Omental fat pad (tissue), 3 donors: ENCODE measurements at regions not wholly inside any gene's neighbourhood (a gene's known extent, or its start where the extent isn't known, plus 50 kb on each side); places are given as distances from the start of the nearest gene placed in this dataset.

Source experiments
- ATAC-seq: fragments of 150-250 bp; one replicate; pipeline ENCODE4 v1.9.1; 2016; ENCODE audit warnings: mild to moderate bottlenecking, moderate library complexity; ENCODE audit not compliant: low FRiP score
- DNase-seq: peaks from one replicate; pipeline ENCODE4 v3.0.0-alpha.2; 2019; ENCODE audit warnings: low spot score
- TF ChIP-seq, protein P1 (sequence below), 3 donors: fragments of 450-650 bp; IDR thresholded peaks; one replicate each; pipeline ENCODE4 v1.5.1; 2016 to 2017; ENCODE audit warnings: antibody characterized with exemption in 3 of 3, mild to moderate bottlenecking in 3 of 3, moderate library complexity in 2 of 3

DNA sequence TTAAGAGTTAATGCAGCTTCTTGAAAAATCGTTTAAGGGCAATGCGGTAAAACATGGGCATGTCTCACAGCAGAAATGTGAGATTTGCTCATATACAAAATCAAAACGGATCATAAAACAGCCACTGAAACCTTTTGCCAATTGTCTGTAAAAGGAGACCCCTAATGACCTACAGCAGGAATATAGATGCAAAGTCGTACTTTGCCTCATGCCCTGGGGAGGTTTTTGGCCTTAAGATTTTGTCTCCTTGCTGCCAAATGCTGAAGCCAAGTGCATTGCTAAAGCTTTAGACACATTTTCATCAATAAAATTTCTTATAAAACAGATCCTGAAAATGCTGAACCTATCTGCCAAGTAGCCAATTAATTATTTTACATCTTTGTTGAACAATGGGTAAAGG, 226.9 kb downstream of the TGFB2 start:
- TF ChIP-seq, protein P1, sequence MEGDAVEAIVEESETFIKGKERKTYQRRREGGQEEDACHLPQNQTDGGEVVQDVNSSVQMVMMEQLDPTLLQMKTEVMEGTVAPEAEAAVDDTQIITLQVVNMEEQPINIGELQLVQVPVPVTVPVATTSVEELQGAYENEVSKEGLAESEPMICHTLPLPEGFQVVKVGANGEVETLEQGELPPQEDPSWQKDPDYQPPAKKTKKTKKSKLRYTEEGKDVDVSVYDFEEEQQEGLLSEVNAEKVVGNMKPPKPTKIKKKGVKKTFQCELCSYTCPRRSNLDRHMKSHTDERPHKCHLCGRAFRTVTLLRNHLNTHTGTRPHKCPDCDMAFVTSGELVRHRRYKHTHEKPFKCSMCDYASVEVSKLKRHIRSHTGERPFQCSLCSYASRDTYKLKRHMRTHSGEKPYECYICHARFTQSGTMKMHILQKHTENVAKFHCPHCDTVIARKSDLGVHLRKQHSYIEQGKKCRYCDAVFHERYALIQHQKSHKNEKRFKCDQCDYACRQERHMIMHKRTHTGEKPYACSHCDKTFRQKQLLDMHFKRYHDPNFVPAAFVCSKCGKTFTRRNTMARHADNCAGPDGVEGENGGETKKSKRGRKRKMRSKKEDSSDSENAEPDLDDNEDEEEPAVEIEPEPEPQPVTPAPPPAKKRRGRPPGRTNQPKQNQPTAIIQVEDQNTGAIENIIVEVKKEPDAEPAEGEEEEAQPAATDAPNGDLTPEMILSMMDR (IDR thresholded peaks at IDR 0.05) = no peak
- DNase-seq (no peak), ATAC-seq (no peak)

DNA sequence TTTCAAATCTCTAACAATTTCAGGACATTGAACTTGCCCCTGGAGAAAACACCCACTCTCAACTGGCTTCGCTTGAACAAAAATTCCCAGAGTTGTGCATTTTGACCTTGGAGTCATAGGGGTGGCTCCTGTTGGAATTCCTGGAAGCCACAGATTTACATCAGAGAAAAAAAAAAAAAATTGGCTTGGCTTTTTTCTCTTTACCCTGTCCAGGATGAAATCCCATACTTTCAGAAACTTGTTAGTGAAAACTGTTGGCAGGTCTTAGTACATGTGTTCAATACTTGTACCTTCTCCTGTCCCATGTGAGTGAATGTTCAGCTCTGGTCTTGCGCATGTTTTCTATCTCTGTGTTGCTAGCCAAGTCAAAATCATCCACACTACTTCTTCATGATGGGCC, 228.8 kb downstream of the TGFB2 start:
- TF ChIP-seq, protein P1 (IDR thresholded peaks at IDR 0.05) = no peak
- no peak for DNase-seq
- no peak for ATAC-seq

GRCh38 chr1:218575079-218575478, 229.9 kb downstream of the TGFB2 start:
- DNase-seq (no peak), ATAC-seq (no peak)
- TF ChIP-seq, protein P1 (IDR thresholded peaks at IDR 0.05) = no peak

DNA sequence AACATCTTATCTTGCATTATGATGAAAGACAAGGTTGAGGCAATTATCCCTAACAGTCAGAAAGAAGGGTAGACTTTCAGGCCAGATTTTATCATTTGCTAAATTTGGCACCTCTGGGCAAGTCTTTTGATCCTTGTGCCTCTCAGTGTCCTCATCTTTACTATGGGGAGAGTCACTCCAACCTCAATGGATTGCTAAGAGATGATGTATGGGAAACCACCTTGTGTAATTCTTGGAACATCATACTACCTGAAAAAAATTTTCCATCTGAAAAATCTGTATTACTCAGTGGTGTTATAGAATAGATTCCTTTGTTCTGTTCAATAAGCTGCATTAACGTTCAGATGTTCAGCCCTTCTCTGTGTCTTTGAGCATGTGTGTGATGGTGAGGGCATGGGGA, 230.7 kb downstream of the TGFB2 start:
- TF ChIP-seq, protein P1 (IDR thresholded peaks at IDR 0.05) = no peak
- DNase-seq = no peak
- ATAC-seq = no peak

GRCh38 chr1:218582646-218583045, 237.5 kb downstream of the TGFB2 start:
- no peak for DNase-seq
- TF ChIP-seq, protein P1 (IDR thresholded peaks at IDR 0.05) = no peak
- ATAC-seq = no peak

GRCh38 chr1:218584418-218585155, 239.5 kb downstream of the TGFB2 start:
- no peak for DNase-seq
- TF ChIP-seq, protein P1 (IDR thresholded peaks at IDR 0.05) = no peak

GRCh38 chr1:218585511-218586184, 240.5 kb downstream of the TGFB2 start:
- DNase-seq (no peak), ATAC-seq (no peak)
- TF ChIP-seq, protein P1 (IDR thresholded peaks at IDR 0.05) = no peak

More at GRCh38 chr1:218584418-218585155, 239.5 kb downstream of the TGFB2 start:
- ATAC-seq = no peak
